Ishikawa (cell line): ENCODE measurements at regions not wholly inside any gene's neighbourhood (a gene's known extent, or its start where the extent isn't known, plus 50 kb on each side); places are given as distances from the start of the nearest gene placed in this dataset.

Source experiments
- CEBPB ChIP-seq: IDR thresholded peaks from 2 replicates; pipeline ENCODE4 v1.6.1; 2012
- CREB1 ChIP-seq: IDR thresholded peaks from 2 replicates; pipeline ENCODE4 v1.6.1; 2012; ENCODE audit warnings: low read depth
- EGR1 ChIP-seq: IDR thresholded peaks from 2 replicates; pipeline ENCODE4 v1.6.1; 2012
- EP300 ChIP-seq: IDR thresholded peaks from 2 replicates; pipeline ENCODE4 v1.6.1; 2012; ENCODE audit warnings: borderline replicate concordance
- FOXM1 ChIP-seq: IDR thresholded peaks from 2 replicates; pipeline ENCODE4 v1.6.1; 2012; ENCODE audit warnings: low read depth, borderline replicate concordance
- MAX ChIP-seq: IDR thresholded peaks from 2 replicates; pipeline ENCODE4 v1.6.1; 2012
- NFIC ChIP-seq: IDR thresholded peaks from 2 replicates; pipeline ENCODE4 v1.6.1; 2012
- RAD21 ChIP-seq: IDR thresholded peaks from 2 replicates; pipeline ENCODE4 v1.6.1; 2012; ENCODE audit warnings: low read depth
- REST ChIP-seq: IDR thresholded peaks from 2 replicates; pipeline ENCODE4 v1.6.1; 2012; ENCODE audit warnings: low read depth, mild to moderate bottlenecking
- TAF1 ChIP-seq: IDR thresholded peaks from 2 replicates; pipeline ENCODE4 v1.6.1; 2012; ENCODE audit warnings: low read depth, mild to moderate bottlenecking
- TEAD4 ChIP-seq: IDR thresholded peaks from 2 replicates; pipeline ENCODE4 v1.6.1; 2012
- USF1 ChIP-seq: IDR thresholded peaks from 2 replicates; pipeline ENCODE4 v1.6.1; 2012
- YY1 ChIP-seq: IDR thresholded peaks from 2 replicates; pipeline ENCODE4 v1.6.1; 2012; ENCODE audit warnings: low read depth
- ZBTB7A ChIP-seq: IDR thresholded peaks from 2 replicates; pipeline ENCODE4 v1.6.1; 2012; ENCODE audit warnings: low read depth

GRCh38 chr15:95610945-95611344 is 719.6 kb upstream of the NR2F2 start:
- TF ChIP-seq REST (no peak), YY1 (no peak), TAF1 (no peak), USF1 (no peak), FOXM1 (no peak), RAD21 (no peak), EP300 (no peak), CREB1 (no peak), TEAD4 (no peak), ZBTB7A (no peak), CEBPB (no peak), MAX (no peak), NFIC (no peak), EGR1 (no peak)
